SK-N-SH treated with all-trans-retinoic acid at 6 μM for 48 hours (cell line): ENCODE measurements at regions not wholly inside any gene's neighbourhood (a gene's known extent, or its start where the extent isn't known, plus 50 kb on each side); places are given as distances from the start of the nearest gene placed in this dataset.

Source experiments
- ATAC-seq: fragments of 200-7000 bp; cut with Tn5 transposase; 3 replicates; pipeline ENCODE4 v1.9.1; 2020; ENCODE audit warnings: mild to moderate bottlenecking, moderate library complexity
- ARNTL ChIP-seq: fragments of 450-650 bp; formaldehyde crosslinking; IDR thresholded peaks from 2 replicates; pipeline ENCODE4 v1.5.0; 2020; ENCODE audit warnings: low read depth, mild to moderate bottlenecking, moderate library complexity, borderline replicate concordance
- BACH2 ChIP-seq: fragments of 250-450 bp; sonication (Bioruptor Pico); IDR thresholded peaks from 2 replicates; pipeline ENCODE4 v1.9.0; 2021; ENCODE audit warnings: mild to moderate bottlenecking, borderline replicate concordance
- CSDC2 ChIP-seq: fragments of 250-450 bp; sonication (Bioruptor Pico); IDR thresholded peaks from 2 replicates; pipeline ENCODE4 v1.5.0; 2020; ENCODE audit warnings: mild to moderate bottlenecking, moderate library complexity
- ESRRG ChIP-seq: fragments of 250-450 bp; sonication (Bioruptor Pico); IDR thresholded peaks from 2 replicates; pipeline ENCODE4 v1.6.1; 2021; ENCODE audit warnings: mild to moderate bottlenecking
- GLIS3 ChIP-seq: fragments of 250-450 bp; sonication (Bioruptor Pico); IDR thresholded peaks from 2 replicates; pipeline ENCODE4 v1.5.0; 2020; ENCODE audit warnings: mild to moderate bottlenecking, moderate library complexity
- ISL1 ChIP-seq: fragments of 250-450 bp; sonication (Bioruptor Pico); IDR thresholded peaks from 2 replicates; pipeline ENCODE4 v2.1.2; 2022; ENCODE audit warnings: mild to moderate bottlenecking, moderate library complexity
- PPARA ChIP-seq: fragments of 250-450 bp; sonication (Bioruptor Pico); IDR thresholded peaks from 2 replicates; pipeline ENCODE4 v1.5.0; 2020; ENCODE audit warnings: mild to moderate bottlenecking, borderline replicate concordance
- SNAI2 ChIP-seq: fragments of 250-450 bp; sonication (Bioruptor Pico); IDR thresholded peaks from 2 replicates; pipeline ENCODE4 v1.5.0; 2020; ENCODE audit warnings: mild to moderate bottlenecking, moderate library complexity
- TCF4 ChIP-seq: fragments of 250-450 bp; sonication (Bioruptor Pico); IDR thresholded peaks from 2 replicates; pipeline ENCODE4 v1.8.0; 2021; ENCODE audit warnings: mild to moderate bottlenecking, moderate library complexity, borderline replicate concordance
- TOX ChIP-seq: fragments of 250-450 bp; sonication (Bioruptor Pico); IDR thresholded peaks from 2 replicates; pipeline ENCODE4 v1.8.0; 2021; ENCODE audit warnings: mild to moderate bottlenecking, moderate library complexity, borderline replicate concordance
- ZC3H10 ChIP-seq: fragments of 250-450 bp; sonication (Bioruptor Pico); IDR thresholded peaks from 2 replicates; pipeline ENCODE4 v1.5.1; 2021; ENCODE audit warnings: mild to moderate bottlenecking, moderate library complexity
- ZFP3 ChIP-seq: fragments of 250-450 bp; sonication (Bioruptor Pico); IDR thresholded peaks from 2 replicates; pipeline ENCODE4 v1.5.0; 2020; ENCODE audit warnings: mild to moderate bottlenecking, moderate library complexity
- ZFP30 ChIP-seq: fragments of 450-650 bp; formaldehyde crosslinking; IDR thresholded peaks from 2 replicates; pipeline ENCODE4 v1.5.0; 2022; ENCODE audit warnings: mild to moderate bottlenecking, moderate library complexity
- ZNF565 ChIP-seq: fragments of 450-650 bp; formaldehyde crosslinking; conservative IDR thresholded peaks from 2 replicates; pipeline ENCODE4 v1.5.0; 2020; ENCODE audit warnings: low read depth, mild to moderate bottlenecking, moderate library complexity
- ZNF70 ChIP-seq: fragments of 450-650 bp; formaldehyde crosslinking; IDR thresholded peaks from 2 replicates; pipeline ENCODE4 v1.5.0; 2020; ENCODE audit warnings: mild to moderate bottlenecking, moderate library complexity
- ZNF8 ChIP-seq: fragments of 450-650 bp; formaldehyde crosslinking; IDR thresholded peaks from 2 replicates; pipeline ENCODE4 v1.5.0; 2020; ENCODE audit warnings: mild to moderate bottlenecking, moderate library complexity
- TF ChIP-seq, protein P1 (sequence below): fragments of 250-450 bp; sonication (Bioruptor Pico); IDR thresholded peaks from 2 replicates; pipeline ENCODE4 v1.5.0; 2020; ENCODE audit warnings: mild to moderate bottlenecking, moderate library complexity
- TF ChIP-seq, protein P2 (sequence below): fragments of 250-450 bp; sonication (Bioruptor Pico); IDR thresholded peaks from 2 replicates; pipeline ENCODE4 v1.5.1; 2021; ENCODE audit warnings: mild to moderate bottlenecking, moderate library complexity
- TF ChIP-seq, protein P3 (sequence below): fragments of 250-450 bp; sonication (Bioruptor Pico); IDR thresholded peaks from 2 replicates; pipeline ENCODE4 v1.8.0; 2021; ENCODE audit warnings: low read depth, mild to moderate bottlenecking, moderate library complexity, borderline replicate concordance
- TF ChIP-seq, protein P4 (sequence below): fragments of 250-450 bp; sonication (Bioruptor Pico); IDR thresholded peaks from 2 replicates; pipeline ENCODE4 v1.8.0; 2020; ENCODE audit warnings: mild to moderate bottlenecking, moderate library complexity, borderline replicate concordance
- TF ChIP-seq, protein P5 (sequence below): fragments of 250-450 bp; sonication (Bioruptor Pico); IDR thresholded peaks from 2 replicates; pipeline ENCODE4 v1.5.1; 2020; ENCODE audit warnings: low read depth, mild to moderate bottlenecking, moderate library complexity

DNA sequence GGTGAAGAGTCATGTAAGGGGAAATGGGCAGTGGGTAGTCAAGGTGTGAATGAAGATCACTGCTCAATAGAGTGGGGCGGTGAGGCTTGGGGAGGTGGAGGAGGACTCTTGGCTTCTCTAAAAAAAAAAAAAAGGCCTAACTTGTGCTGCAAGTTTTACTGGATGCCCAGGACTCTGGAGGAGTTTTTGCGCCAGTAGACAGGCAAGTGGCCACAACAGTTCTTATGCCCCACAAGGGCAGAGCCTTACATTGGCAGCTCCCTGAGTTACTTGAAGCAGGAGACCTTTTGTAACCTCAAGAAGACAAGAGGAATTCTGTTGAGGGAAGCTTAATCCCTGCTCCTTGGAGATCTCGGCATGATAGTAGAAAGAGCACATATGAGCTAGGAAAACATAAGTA, 54.9 kb upstream of the PPP2R5A start:
- TF ChIP-seq, protein P1, sequence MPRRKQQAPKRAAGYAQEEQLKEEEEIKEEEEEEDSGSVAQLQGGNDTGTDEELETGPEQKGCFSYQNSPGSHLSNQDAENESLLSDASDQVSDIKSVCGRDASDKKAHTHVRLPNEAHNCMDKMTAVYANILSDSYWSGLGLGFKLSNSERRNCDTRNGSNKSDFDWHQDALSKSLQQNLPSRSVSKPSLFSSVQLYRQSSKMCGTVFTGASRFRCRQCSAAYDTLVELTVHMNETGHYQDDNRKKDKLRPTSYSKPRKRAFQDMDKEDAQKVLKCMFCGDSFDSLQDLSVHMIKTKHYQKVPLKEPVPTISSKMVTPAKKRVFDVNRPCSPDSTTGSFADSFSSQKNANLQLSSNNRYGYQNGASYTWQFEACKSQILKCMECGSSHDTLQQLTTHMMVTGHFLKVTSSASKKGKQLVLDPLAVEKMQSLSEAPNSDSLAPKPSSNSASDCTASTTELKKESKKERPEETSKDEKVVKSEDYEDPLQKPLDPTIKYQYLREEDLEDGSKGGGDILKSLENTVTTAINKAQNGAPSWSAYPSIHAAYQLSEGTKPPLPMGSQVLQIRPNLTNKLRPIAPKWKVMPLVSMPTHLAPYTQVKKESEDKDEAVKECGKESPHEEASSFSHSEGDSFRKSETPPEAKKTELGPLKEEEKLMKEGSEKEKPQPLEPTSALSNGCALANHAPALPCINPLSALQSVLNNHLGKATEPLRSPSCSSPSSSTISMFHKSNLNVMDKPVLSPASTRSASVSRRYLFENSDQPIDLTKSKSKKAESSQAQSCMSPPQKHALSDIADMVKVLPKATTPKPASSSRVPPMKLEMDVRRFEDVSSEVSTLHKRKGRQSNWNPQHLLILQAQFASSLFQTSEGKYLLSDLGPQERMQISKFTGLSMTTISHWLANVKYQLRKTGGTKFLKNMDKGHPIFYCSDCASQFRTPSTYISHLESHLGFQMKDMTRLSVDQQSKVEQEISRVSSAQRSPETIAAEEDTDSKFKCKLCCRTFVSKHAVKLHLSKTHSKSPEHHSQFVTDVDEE (CRISPR knock-in tag) = no peak
- no peak for ATAC-seq

DNA sequence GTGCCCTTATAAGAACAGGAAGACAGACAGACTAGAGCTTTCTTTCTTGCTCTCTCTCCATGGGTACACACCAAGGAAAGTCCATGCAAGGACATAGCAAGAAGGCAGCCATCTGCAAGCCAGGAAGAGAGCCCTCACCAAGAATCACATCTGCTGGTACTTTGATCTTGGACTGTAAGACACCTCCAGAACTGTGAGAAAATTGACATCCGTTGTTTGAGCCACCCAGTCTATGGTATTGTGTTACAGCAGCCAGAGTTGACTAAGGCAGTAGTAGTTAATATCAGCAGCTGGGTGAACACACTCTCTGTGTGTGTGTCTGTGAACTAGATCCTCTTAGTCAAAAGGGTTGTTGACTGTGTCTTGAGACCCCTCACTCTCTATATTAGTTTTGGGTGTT, 53.8 kb upstream of the PPP2R5A start:
- no peak for ATAC-seq
- TF ChIP-seq, protein P2, sequence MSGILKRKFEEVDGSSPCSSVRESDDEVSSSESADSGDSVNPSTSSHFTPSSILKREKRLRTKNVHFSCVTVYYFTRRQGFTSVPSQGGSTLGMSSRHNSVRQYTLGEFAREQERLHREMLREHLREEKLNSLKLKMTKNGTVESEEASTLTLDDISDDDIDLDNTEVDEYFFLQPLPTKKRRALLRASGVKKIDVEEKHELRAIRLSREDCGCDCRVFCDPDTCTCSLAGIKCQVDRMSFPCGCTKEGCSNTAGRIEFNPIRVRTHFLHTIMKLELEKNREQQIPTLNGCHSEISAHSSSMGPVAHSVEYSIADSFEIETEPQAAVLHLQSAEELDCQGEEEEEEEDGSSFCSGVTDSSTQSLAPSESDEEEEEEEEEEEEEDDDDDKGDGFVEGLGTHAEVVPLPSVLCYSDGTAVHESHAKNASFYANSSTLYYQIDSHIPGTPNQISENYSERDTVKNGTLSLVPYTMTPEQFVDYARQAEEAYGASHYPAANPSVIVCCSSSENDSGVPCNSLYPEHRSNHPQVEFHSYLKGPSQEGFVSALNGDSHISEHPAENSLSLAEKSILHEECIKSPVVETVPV = no peak
- TF ChIP-seq ZNF565 (CRISPR knock-in tag) = no peak
- TF ChIP-seq, protein P3, sequence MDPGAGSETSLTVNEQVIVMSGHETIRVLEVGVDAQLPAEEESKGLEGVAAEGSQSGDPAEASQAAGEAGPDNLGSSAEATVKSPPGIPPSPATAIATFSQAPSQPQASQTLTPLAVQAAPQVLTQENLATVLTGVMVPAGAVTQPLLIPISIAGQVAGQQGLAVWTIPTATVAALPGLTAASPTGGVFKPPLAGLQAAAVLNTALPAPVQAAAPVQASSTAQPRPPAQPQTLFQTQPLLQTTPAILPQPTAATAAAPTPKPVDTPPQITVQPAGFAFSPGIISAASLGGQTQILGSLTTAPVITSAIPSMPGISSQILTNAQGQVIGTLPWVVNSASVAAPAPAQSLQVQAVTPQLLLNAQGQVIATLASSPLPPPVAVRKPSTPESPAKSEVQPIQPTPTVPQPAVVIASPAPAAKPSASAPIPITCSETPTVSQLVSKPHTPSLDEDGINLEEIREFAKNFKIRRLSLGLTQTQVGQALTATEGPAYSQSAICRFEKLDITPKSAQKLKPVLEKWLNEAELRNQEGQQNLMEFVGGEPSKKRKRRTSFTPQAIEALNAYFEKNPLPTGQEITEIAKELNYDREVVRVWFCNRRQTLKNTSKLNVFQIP (CRISPR knock-in tag) = no peak
- TF ChIP-seq ZFP3 = no peak
- no peak for TF ChIP-seq ZC3H10 (CRISPR knock-in tag)
- TF ChIP-seq ISL1 = no peak
- TF ChIP-seq, protein P1 (CRISPR knock-in tag) = no peak
- no peak for TF ChIP-seq BACH2 (CRISPR knock-in tag)
- TF ChIP-seq, protein P4, sequence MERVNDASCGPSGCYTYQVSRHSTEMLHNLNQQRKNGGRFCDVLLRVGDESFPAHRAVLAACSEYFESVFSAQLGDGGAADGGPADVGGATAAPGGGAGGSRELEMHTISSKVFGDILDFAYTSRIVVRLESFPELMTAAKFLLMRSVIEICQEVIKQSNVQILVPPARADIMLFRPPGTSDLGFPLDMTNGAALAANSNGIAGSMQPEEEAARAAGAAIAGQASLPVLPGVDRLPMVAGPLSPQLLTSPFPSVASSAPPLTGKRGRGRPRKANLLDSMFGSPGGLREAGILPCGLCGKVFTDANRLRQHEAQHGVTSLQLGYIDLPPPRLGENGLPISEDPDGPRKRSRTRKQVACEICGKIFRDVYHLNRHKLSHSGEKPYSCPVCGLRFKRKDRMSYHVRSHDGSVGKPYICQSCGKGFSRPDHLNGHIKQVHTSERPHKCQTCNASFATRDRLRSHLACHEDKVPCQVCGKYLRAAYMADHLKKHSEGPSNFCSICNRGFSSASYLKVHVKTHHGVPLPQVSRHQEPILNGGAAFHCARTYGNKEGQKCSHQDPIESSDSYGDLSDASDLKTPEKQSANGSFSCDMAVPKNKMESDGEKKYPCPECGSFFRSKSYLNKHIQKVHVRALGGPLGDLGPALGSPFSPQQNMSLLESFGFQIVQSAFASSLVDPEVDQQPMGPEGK (CRISPR knock-in tag) = no peak
- no peak for TF ChIP-seq ARNTL
- no peak for TF ChIP-seq ZNF70
- TF ChIP-seq CSDC2 (CRISPR knock-in tag) = no peak
- TF ChIP-seq, protein P5, sequence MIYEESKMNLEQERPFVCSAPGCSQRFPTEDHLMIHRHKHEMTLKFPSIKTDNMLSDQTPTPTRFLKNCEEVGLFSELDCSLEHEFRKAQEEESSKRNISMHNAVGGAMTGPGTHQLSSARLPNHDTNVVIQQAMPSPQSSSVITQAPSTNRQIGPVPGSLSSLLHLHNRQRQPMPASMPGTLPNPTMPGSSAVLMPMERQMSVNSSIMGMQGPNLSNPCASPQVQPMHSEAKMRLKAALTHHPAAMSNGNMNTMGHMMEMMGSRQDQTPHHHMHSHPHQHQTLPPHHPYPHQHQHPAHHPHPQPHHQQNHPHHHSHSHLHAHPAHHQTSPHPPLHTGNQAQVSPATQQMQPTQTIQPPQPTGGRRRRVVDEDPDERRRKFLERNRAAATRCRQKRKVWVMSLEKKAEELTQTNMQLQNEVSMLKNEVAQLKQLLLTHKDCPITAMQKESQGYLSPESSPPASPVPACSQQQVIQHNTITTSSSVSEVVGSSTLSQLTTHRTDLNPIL (CRISPR knock-in tag) = no peak
- no peak for TF ChIP-seq ZNF8 (CRISPR knock-in tag)
- no peak for TF ChIP-seq ESRRG (CRISPR knock-in tag)
- no peak for TF ChIP-seq PPARA
- TF ChIP-seq GLIS3 = no peak
- no peak for TF ChIP-seq SNAI2 (CRISPR knock-in tag)
- no peak for TF ChIP-seq TCF4 (CRISPR knock-in tag)
- TF ChIP-seq ZFP30 = no peak

DNA sequence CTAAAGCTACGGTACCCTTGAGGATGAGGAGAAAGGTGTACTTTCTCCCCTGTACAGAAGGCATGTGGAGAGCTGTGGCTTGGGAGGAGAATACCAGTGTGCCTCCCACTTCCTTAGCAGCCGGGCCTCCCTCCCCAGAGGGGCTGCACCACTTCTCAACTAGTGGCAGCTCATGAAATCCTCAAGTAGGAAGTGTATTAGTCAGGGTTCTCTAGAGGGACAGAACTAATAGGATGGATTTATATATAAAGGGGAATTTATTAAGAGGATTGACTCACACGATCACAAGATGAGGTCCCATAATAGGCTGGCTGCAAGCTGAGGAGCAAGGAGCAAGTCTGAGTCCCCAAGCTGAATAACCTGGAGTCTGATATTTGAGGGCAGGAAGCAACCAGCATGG, 53.1 kb upstream of the PPP2R5A start:
- ATAC-seq = no peak
- TF ChIP-seq TOX (CRISPR knock-in tag) (no peak), SNAI2 (CRISPR knock-in tag) (no peak)
- TF ChIP-seq, protein P1 (CRISPR knock-in tag) = no peak
- TF ChIP-seq, protein P4 (CRISPR knock-in tag) = no peak
